Common myeloid progenitor, CD34-positive (primary cell): ENCODE measurements at regions not wholly inside any gene's neighbourhood (a gene's known extent, or its start where the extent isn't known, plus 50 kb on each side); places are given as distances from the start of the nearest gene placed in this dataset.
"Not testable (repeated sequence)": the region's sequence is repeated elsewhere in the genome, so short reads cannot be mapped to it uniquely, and the experiment has no call there.

Experiments
- CTCF ChIA-PET: fragments of 350-600 bp; sonication (Branson Sonifier 250); formaldehyde crosslinking; loops from one replicate; lab custom pipeline; 2021; ENCODE audit warnings: antibody characterized with exemption; lab: Charles Lee
- POLR2A ChIA-PET: fragments of 350-600 bp; sonication (Branson Sonifier 250); formaldehyde crosslinking; loops from one replicate; lab custom pipeline; 2021; ENCODE audit warnings: antibody characterized with exemption; lab: Charles Lee
- DNase-seq, 3 donors: peaks; one replicate each; pipeline versions ENCODE4 v3.0.0 to v3.0.0-alpha.2; 2013
- H3K27ac ChIP-seq, 2 experiments: 1 replicate in 1 of 2; 2 replicates in 1 of 2; pipeline ENCODE4 v1.7.0; 2013; ENCODE audit warnings: inconsistent platforms in 2 of 2, low read length in 2 of 2, mild to moderate bottlenecking in 2 of 2, low read depth in 1 of 2, moderate library complexity in 1 of 2; ENCODE audit not compliant: severe bottlenecking in 2 of 2, insufficient read depth in 1 of 2, poor library complexity in 1 of 2
- H3K27me3 ChIP-seq, 5 experiments: replicated peaks in 2 of 5; 1 replicate in 3 of 5; 2 replicates in 2 of 5; pipeline versions ENCODE4 v1.6.1 to v1.7.0; 2013; ENCODE audit warnings: low read length in 4 of 5, mild to moderate bottlenecking in 2 of 5, moderate library complexity in 2 of 5, inconsistent platforms in 1 of 5; ENCODE audit not compliant: insufficient read depth in 5 of 5, control insufficient read depth in 4 of 5
- H3K36me3 ChIP-seq, 4 experiments: 1 replicate in 2 of 4; 2 replicates in 2 of 4; pipeline versions ENCODE4 v1.6.1 to v1.7.0; 2013; ENCODE audit warnings: low read length in 3 of 4, control low read depth in 1 of 4, mild to moderate bottlenecking in 1 of 4; ENCODE audit not compliant: control insufficient read depth in 4 of 4, insufficient read depth in 4 of 4
- H3K4me1 ChIP-seq, 4 experiments: 1 replicate in 3 of 4; 2 replicates in 1 of 4; pipeline versions ENCODE4 v1.6.1 to v1.7.1; 2013; ENCODE audit warnings: low read length in 3 of 4, mild to moderate bottlenecking in 3 of 4, control low read depth in 1 of 4, inconsistent platforms in 1 of 4, moderate library complexity in 1 of 4; ENCODE audit not compliant: control insufficient read depth in 4 of 4, insufficient read depth in 4 of 4; ENCODE audit errors: control extremely low read depth in 1 of 4
- H3K4me3 ChIP-seq, 7 experiments: 1 replicate in 4 of 7; 2 replicates in 3 of 7; pipeline versions ENCODE4 v1.5.1 to v1.7.0; 2013; ENCODE audit warnings: mild to moderate bottlenecking in 7 of 7, low read length in 6 of 7, moderate library complexity in 6 of 7, inconsistent platforms in 2 of 7, low read depth in 2 of 7, control low read depth in 1 of 7; ENCODE audit not compliant: insufficient read depth in 4 of 7, control insufficient read depth in 1 of 7; ENCODE audit errors: extremely low read depth in 1 of 7
- H3K9me3 ChIP-seq, 5 experiments: 1 replicate in 4 of 5; 2 replicates in 1 of 5; pipeline versions ENCODE4 v1.6.1 to v1.7.1; 2013; ENCODE audit warnings: low read length in 4 of 5, mild to moderate bottlenecking in 2 of 5, inconsistent platforms in 1 of 5, low read depth in 1 of 5, moderate library complexity in 1 of 5; ENCODE audit not compliant: control insufficient read depth in 4 of 5, insufficient read depth in 2 of 5; ENCODE audit errors: control extremely low read depth in 1 of 5
- WGBS: methylation state at CpG from one replicate; pipeline ENCODE4 v1.1.5; 2013; ENCODE audit not compliant: insufficient coverage; 5-methylcytosine and 5-hydroxymethylcytosine counted together

GRCh38 chr3:39671116-39671515 is 138.3 kb upstream of the MYRIP start:
- no peak overlapping the region for H3K27ac ChIP-seq
- no peaks in the 10 kb centered on the region for H3K4me1 ChIP-seq
- DNase-seq, result no peak
- ChIA-PET CTCF (interaction anchor here (1.0 kb wide), 1 partner anchor 19 kb away, joined by 3 read pairs; no protein-coding TSS in a partner anchor), POLR2A (no interaction called here)
- H3K27me3 ChIP-seq, result peaks cover 0 to 8% (median 0%) of the 10 kb centered on the region in 5 experiments
- no peak overlapping the region for H3K4me3 ChIP-seq
- H3K36me3 ChIP-seq, result no peaks in the 10 kb centered on the region
- H3K9me3 ChIP-seq, result no peaks in the 10 kb centered on the region
- 100% methylated on average over 3 of the region's 4 CpGs for WGBS

- no peaks in the 10 kb centered on the region for H3K36me3 ChIP-seq
- POLR2A ChIA-PET, result no interaction called here
- peaks cover 0 to 8% (median 0%) of the 10 kb centered on the region in 5 experiments for H3K27me3 ChIP-seq
- CTCF ChIA-PET, result interaction anchor here (1.0 kb wide), 1 partner anchor 19 kb away, joined by 3 read pairs; no protein-coding TSS in a partner anchor
- no peak for DNase-seq
- 100% methylated on average over 1 of the region's 2 CpGs for WGBS
- no peaks in the 10 kb centered on the region for H3K9me3 ChIP-seq
- H3K4me3 ChIP-seq, result no peak overlapping the region
- H3K4me1 ChIP-seq, result no peaks in the 10 kb centered on the region
- no peak overlapping the region for H3K27ac ChIP-seq
Observed at GRCh38 chr3:39671600-39671999, 137.8 kb upstream of the MYRIP start.

- Histone ChIP-seq H3K4me3 (no peak overlapping the region), H3K4me1 (no peaks in the 10 kb centered on the region), H3K9me3 (no peaks in the 10 kb centered on the region), H3K27ac (no peak overlapping the region), H3K27me3 (no peaks in the 10 kb centered on the region), H3K36me3 (no peaks in the 10 kb centered on the region)
- CTCF ChIA-PET, result interaction anchor here (0.7 to 1.3 kb wide), 2 partner anchors 21 to 101 kb away, joined by 3 to 4 read pairs; no protein-coding TSS in a partner anchor
- WGBS, result 100% methylated on average over 1 of the region's 1 CpG
- POLR2A ChIA-PET, result interaction anchor here (0.7 kb wide), 1 partner anchor 23 kb away, joined by 3 read pairs; no protein-coding TSS in a partner anchor
- peak in 1 of 3 donors; percentile 8 for DNase-seq
Observed at GRCh38 chr3:39705351-39705900, 104.0 kb upstream of the MYRIP start.

GRCh38 chr3:39707314-39707909 is 102.0 kb upstream of the MYRIP start:
- Histone ChIP-seq H3K4me3 (no peak overlapping the region), H3K27me3 (no peaks in the 10 kb centered on the region), H3K4me1 (no peaks in the 10 kb centered on the region), H3K27ac (no peak overlapping the region), H3K9me3 (no peaks in the 10 kb centered on the region), H3K36me3 (no peaks in the 10 kb centered on the region)
- 31% methylated on average over 5 of the region's 5 CpGs for WGBS
- CTCF ChIA-PET, result no interaction called here
- peak; percentile 36 to 58 (median 42) for DNase-seq
- POLR2A ChIA-PET, result no interaction called here

GRCh38 chr3:39712413-39713048 is 96.9 kb upstream of the MYRIP start:
- H3K36me3 ChIP-seq, result no peaks in the 10 kb centered on the region
- no peak overlapping the region for H3K4me3 ChIP-seq
- 93% methylated on average over 4 of the region's 4 CpGs for WGBS
- no peaks in the 10 kb centered on the region for H3K27me3 ChIP-seq
- H3K9me3 ChIP-seq, result no peaks in the 10 kb centered on the region
- no peaks in the 10 kb centered on the region for H3K4me1 ChIP-seq
- POLR2A ChIA-PET, result no interaction called here
- DNase-seq, result no peak
- CTCF ChIA-PET, result no interaction called here
- H3K27ac ChIP-seq, result no peak overlapping the region

- CTCF ChIA-PET, H3K4me1 ChIP-seq, H3K27me3 ChIP-seq, H3K36me3 ChIP-seq, DNase-seq, H3K9me3 ChIP-seq, H3K27ac ChIP-seq, H3K4me3 ChIP-seq, POLR2A ChIA-PET: not testable (repeated sequence)
- WGBS, result 98% methylated on average over 14 of the region's 24 CpGs
Observed at GRCh38 chr3:39713341-39713740, 96.1 kb upstream of the MYRIP start.

- Histone ChIP-seq H3K4me1 (no peaks in the 10 kb centered on the region), H3K4me3 (no peak overlapping the region), H3K36me3 (no peaks in the 10 kb centered on the region), H3K27me3 (no peaks in the 10 kb centered on the region), H3K27ac (no peak overlapping the region), H3K9me3 (no peaks in the 10 kb centered on the region)
- CTCF ChIA-PET, result no interaction called here
- DNase-seq, result no peak
- WGBS, result 100% methylated on average over 1 of the region's 3 CpGs
- POLR2A ChIA-PET, result no interaction called here
Observed at GRCh38 chr3:39716849-39717248, 92.6 kb upstream of the MYRIP start.
